IMR-90 (cell line): ENCODE measurements at regions not wholly inside any gene's neighbourhood (a gene's known extent, or its start where the extent isn't known, plus 50 kb on each side); places are given as distances from the start of the nearest gene placed in this dataset.

Experiments used
- ATAC-seq: fragments of 200-7000 bp; cut with Tn5 transposase; 2 replicates; pipeline ENCODE4 v1.9.1; 2020; ENCODE audit warnings: low read depth, mild to moderate bottlenecking, moderate library complexity
- BruUV-seq: library from RNA; stranded (reverse); fragments of 400-500 nt; replicated peaks from 2 replicates; lab custom pipeline; 2021; lab: Mats Ljungman, UMichigan
- CTCF ChIA-PET: fragments of 300-600 bp; formaldehyde crosslinking; extraction: SDS; loops from one replicate; lab custom pipeline; 2021; ENCODE audit warnings: antibody characterized with exemption; lab: Yijun Ruan, JAX
- POLR2A ChIA-PET: fragments of 300-600 bp; sonication (Branson Sonifier 250); formaldehyde crosslinking; loops from one replicate; lab custom pipeline; 2022; ENCODE audit warnings: antibody characterized with exemption; ENCODE audit not compliant: unreplicated experiment; lab: Charles Lee
- DNase-seq: peaks from one replicate; pipeline ENCODE4 v3.0.0; 2013
- H2AFZ ChIP-seq: replicated peaks from 2 replicates; pipeline ENCODE3; 2013; ENCODE audit warnings: low read length, mild to moderate bottlenecking; ENCODE audit not compliant: poor library complexity
- H2AK5ac ChIP-seq: 2 replicates; pipeline ENCODE4 v1.6.1; 2013; ENCODE audit warnings: low read depth, low read length, inconsistent platforms
- H2AK9ac ChIP-seq: replicated peaks from 2 replicates; pipeline ENCODE3; 2013; ENCODE audit warnings: mild to moderate bottlenecking, low read depth, low read length, moderate library complexity; ENCODE audit not compliant: poor library complexity
- H2BK120ac ChIP-seq: 2 replicates; pipeline ENCODE4 v1.6.1; 2013; ENCODE audit warnings: low read depth, low read length, inconsistent platforms
- H2BK15ac ChIP-seq: 3 replicates; pipeline ENCODE4 v1.6.1; 2013; ENCODE audit warnings: low read depth, low read length, inconsistent platforms
- H2BK20ac ChIP-seq: 2 replicates; pipeline ENCODE4 v1.6.1; 2013; ENCODE audit warnings: low read depth, mild to moderate bottlenecking, inconsistent platforms, low read length, moderate library complexity
- H2BK5ac ChIP-seq: 2 replicates; pipeline ENCODE4 v1.6.1; 2013; ENCODE audit warnings: mild to moderate bottlenecking, low read depth, low read length, inconsistent platforms; ENCODE audit not compliant: poor library complexity, severe bottlenecking
- H3K14ac ChIP-seq: replicated peaks from 2 replicates; pipeline ENCODE4 v1.6.1; 2013; ENCODE audit warnings: low read depth, low read length, inconsistent platforms
- H3K18ac ChIP-seq: 2 replicates; pipeline ENCODE4 v1.6.1; 2013; ENCODE audit warnings: low read depth, low read length, control low read depth
- H3K23ac ChIP-seq: 2 replicates; pipeline ENCODE4 v1.6.1; 2013; ENCODE audit warnings: low read depth, low read length, inconsistent platforms
- H3K27ac ChIP-seq: 2 replicates; pipeline ENCODE4 v1.5.1; 2013; ENCODE audit warnings: mild to moderate bottlenecking, control low read depth, low read length; ENCODE audit not compliant: insufficient read depth
- H3K27me3 ChIP-seq: 2 replicates; pipeline ENCODE4 v1.6.1; 2013; ENCODE audit warnings: low read length; ENCODE audit not compliant: control insufficient read depth, insufficient read depth
- H3K36me3 ChIP-seq: 2 replicates; pipeline ENCODE4 v1.6.1; 2013; ENCODE audit warnings: low read length, mixed read lengths; ENCODE audit not compliant: control insufficient read depth, insufficient read depth
- H3K4ac ChIP-seq: 2 replicates; pipeline ENCODE4 v1.6.1; 2013; ENCODE audit warnings: low read depth, low read length, inconsistent platforms
- H3K4me1 ChIP-seq: 2 replicates; pipeline ENCODE4 v1.6.1; 2013; ENCODE audit warnings: low read length, mixed read lengths; ENCODE audit not compliant: control insufficient read depth, insufficient read depth
- H3K4me2 ChIP-seq: 2 replicates; pipeline ENCODE4 v1.6.1; 2013; ENCODE audit warnings: low read depth, mild to moderate bottlenecking, control low read depth, low read length, moderate library complexity
- H3K4me3 ChIP-seq: 2 replicates; pipeline ENCODE4 v1.5.1; 2013; ENCODE audit warnings: low read depth, mild to moderate bottlenecking, control low read depth, low read length, moderate library complexity; ENCODE audit not compliant: insufficient read depth
- H3K56ac ChIP-seq: 2 replicates; pipeline ENCODE4 v1.6.1; 2013; ENCODE audit warnings: low read length, inconsistent platforms; ENCODE audit not compliant: insufficient read depth; ENCODE audit errors: extremely low read depth
- H3K79me1 ChIP-seq, 2 experiments: 2 replicates each; pipeline ENCODE4 v1.6.1; 2013; ENCODE audit warnings: low read length in 2 of 2, inconsistent platforms in 1 of 2, low read depth in 1 of 2
- H3K9ac ChIP-seq: 2 replicates; pipeline ENCODE4 v1.6.1; 2013; ENCODE audit warnings: low read depth, low read length, control low read depth
- H3K9me1 ChIP-seq: 2 replicates; pipeline ENCODE4 v1.6.1; 2013; ENCODE audit warnings: low read length, inconsistent platforms; ENCODE audit not compliant: insufficient read depth
- H3K9me3 ChIP-seq: 2 replicates; pipeline ENCODE4 v1.6.1; 2013; ENCODE audit warnings: low read length; ENCODE audit not compliant: control insufficient read depth, insufficient read depth
- H4K20me1 ChIP-seq: 2 replicates; pipeline ENCODE4 v1.6.1; 2013; ENCODE audit warnings: low read length, inconsistent platforms; ENCODE audit not compliant: insufficient read depth
- H4K5ac ChIP-seq: 2 replicates; pipeline ENCODE4 v1.6.1; 2013; ENCODE audit warnings: mild to moderate bottlenecking, low read depth, low read length, control low read depth
- H4K8ac ChIP-seq, 2 experiments: 2 replicates each; pipeline ENCODE4 v1.6.1; 2013; ENCODE audit warnings: low read depth in 2 of 2, low read length in 2 of 2, control low read depth in 1 of 2, inconsistent platforms in 1 of 2
- H4K91ac ChIP-seq: 2 replicates; pipeline ENCODE4 v1.6.1; 2013; ENCODE audit warnings: low read depth, low read length, inconsistent platforms; ENCODE audit not compliant: insufficient read depth
- BHLHE40 ChIP-seq: fragments of 150-350 bp; IDR thresholded peaks from 2 replicates; pipeline ENCODE4 v1.6.1; 2016; ENCODE audit warnings: mild to moderate bottlenecking, low read depth, low read length
- CEBPB ChIP-seq: IDR thresholded peaks from 2 replicates; pipeline ENCODE4 v1.6.1; 2012; ENCODE audit warnings: low read depth, low read length, improper control_type of control experiment
- CHD1 ChIP-seq: IDR thresholded peaks from 2 replicates; pipeline ENCODE4 v1.6.1; 2012; ENCODE audit warnings: low read depth, low read length, improper control_type of control experiment
- CTCF ChIP-seq: conservative IDR thresholded peaks from 2 replicates; pipeline ENCODE4 v1.5.1; 2012; ENCODE audit warnings: mild to moderate bottlenecking, low read depth, low read length, improper control_type of control experiment
- FOS ChIP-seq: fragments of 150-350 bp; IDR thresholded peaks from 2 replicates; pipeline ENCODE4 v1.6.1; 2016; ENCODE audit warnings: low read depth, low read length
- MAFK ChIP-seq: IDR thresholded peaks from 2 replicates; pipeline ENCODE4 v1.6.1; 2012; ENCODE audit warnings: low read depth, low read length, improper control_type of control experiment
- MAZ ChIP-seq: IDR thresholded peaks from 2 replicates; pipeline ENCODE4 v1.6.1; 2012; ENCODE audit warnings: low read depth, mild to moderate bottlenecking, low read length, improper control_type of control experiment, moderate library complexity, borderline replicate concordance
- MXI1 ChIP-seq: IDR thresholded peaks from 2 replicates; pipeline ENCODE4 v1.6.1; 2012; ENCODE audit warnings: low read depth, mild to moderate bottlenecking, low read length, moderate library complexity, borderline replicate concordance
- NFE2L2 ChIP-seq: fragments of 150-350 bp; IDR thresholded peaks from 2 replicates; pipeline ENCODE4 v1.6.1; 2016; ENCODE audit warnings: low read depth, mild to moderate bottlenecking, low read length
- POLR2A ChIP-seq: IDR thresholded peaks from 2 replicates; pipeline ENCODE4 v1.6.1; 2012; ENCODE audit warnings: mild to moderate bottlenecking, low read depth, low read length
- RAD21 ChIP-seq: IDR thresholded peaks from 2 replicates; pipeline ENCODE4 v1.6.1; 2012; ENCODE audit warnings: low read length, improper control_type of control experiment
- RCOR1 ChIP-seq: IDR thresholded peaks from 2 replicates; pipeline ENCODE4 v1.6.1; 2012; ENCODE audit warnings: mild to moderate bottlenecking, low read length, improper control_type of control experiment; ENCODE audit not compliant: insufficient replicate concordance
- RFX5 ChIP-seq: IDR thresholded peaks from 2 replicates; pipeline ENCODE4 v1.8.0; 2012; ENCODE audit warnings: low read depth, mild to moderate bottlenecking, low read length, moderate library complexity
- SMC3 ChIP-seq: fragments of 150-350 bp; IDR thresholded peaks from 2 replicates; pipeline ENCODE4 v1.6.1; 2016; ENCODE audit warnings: low read depth, mild to moderate bottlenecking, antibody characterized with exemption, low read length, moderate library complexity
- WGBS, 2 experiments: methylation state at CpG; one replicate each; pipeline versions ENCODE4 v1.1.5 to v1.1.7; 2013; ENCODE audit warnings: missing lambda C conversion rate in 2 of 2; ENCODE audit not compliant: insufficient read length in 1 of 2; ENCODE audit errors: extremely low coverage in 2 of 2; 5-methylcytosine and 5-hydroxymethylcytosine counted together
- dilution Hi-C: fragments of 300-500 bp; cut with HindIII; formaldehyde crosslinking; loops from one replicate; pipeline ENCODE4 v1.14.3; 2018; ENCODE audit warnings: low sequenced_read_pairs; ENCODE audit not compliant: unreplicated experiment
- in situ Hi-C: fragments of 300-500 bp; cut with MboI; formaldehyde crosslinking; loops from 3 replicates; pipeline ENCODE4 v1.14.3; 2019; ENCODE audit warnings: low sequenced_read_pairs, inconsistent platforms, mixed read lengths
- intact Hi-C: fragments of 100-400 bp; cut with micrococcal nuclease; formaldehyde crosslinking; loops from 2 replicates; pipeline ENCODE4 v1.10.0; 2022
- TF ChIP-seq, protein P1 (sequence below): fragments of 150-350 bp; IDR thresholded peaks from 2 replicates; pipeline ENCODE4 v1.6.1; 2017; ENCODE audit warnings: mild to moderate bottlenecking, antibody characterized with exemption, low read length, low read depth
- TF ChIP-seq, protein P2 (sequence below): fragments of 150-350 bp; IDR thresholded peaks from 2 replicates; pipeline ENCODE4 v1.6.1; 2016; ENCODE audit warnings: low read depth, mild to moderate bottlenecking, low read length, moderate library complexity, borderline replicate concordance

GRCh38 chr2:234426616-234427015 lies 70.3 kb downstream of the ARL4C start:
- dilution Hi-C loops (no loop called here), intact Hi-C loops (loop anchor here (1.0 kb wide), 1 partner anchor 18 kb away; no protein-coding TSS in a partner anchor), in situ Hi-C loops (no loop called here)
- no peak overlapping the region for H3K4me3 ChIP-seq
- peak overlapping the region; percentile 69 for H3K18ac ChIP-seq
- H3K27ac ChIP-seq = no peak overlapping the region
- H3K56ac ChIP-seq = peak overlapping the region; percentile 45
- no peaks in the 10 kb centered on the region for H3K9me3 ChIP-seq
- no peaks in the 10 kb centered on the region for H3K36me3 ChIP-seq
- ChIA-PET POLR2A (no interaction called here), CTCF (no interaction called here)
- no peak for TF ChIP-seq CEBPB
- no peak for TF ChIP-seq CHD1
- no peak for TF ChIP-seq CTCF
- no peak for TF ChIP-seq SMC3
- no peak for TF ChIP-seq MAZ
- no peak for TF ChIP-seq MXI1
- TF ChIP-seq RCOR1 = no peak
- TF ChIP-seq RFX5 = no peak
- TF ChIP-seq NFE2L2 = no peak
- TF ChIP-seq, protein P1, sequence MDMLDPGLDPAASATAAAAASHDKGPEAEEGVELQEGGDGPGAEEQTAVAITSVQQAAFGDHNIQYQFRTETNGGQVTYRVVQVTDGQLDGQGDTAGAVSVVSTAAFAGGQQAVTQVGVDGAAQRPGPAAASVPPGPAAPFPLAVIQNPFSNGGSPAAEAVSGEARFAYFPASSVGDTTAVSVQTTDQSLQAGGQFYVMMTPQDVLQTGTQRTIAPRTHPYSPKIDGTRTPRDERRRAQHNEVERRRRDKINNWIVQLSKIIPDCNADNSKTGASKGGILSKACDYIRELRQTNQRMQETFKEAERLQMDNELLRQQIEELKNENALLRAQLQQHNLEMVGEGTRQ = no peak
- TF ChIP-seq, protein P2, sequence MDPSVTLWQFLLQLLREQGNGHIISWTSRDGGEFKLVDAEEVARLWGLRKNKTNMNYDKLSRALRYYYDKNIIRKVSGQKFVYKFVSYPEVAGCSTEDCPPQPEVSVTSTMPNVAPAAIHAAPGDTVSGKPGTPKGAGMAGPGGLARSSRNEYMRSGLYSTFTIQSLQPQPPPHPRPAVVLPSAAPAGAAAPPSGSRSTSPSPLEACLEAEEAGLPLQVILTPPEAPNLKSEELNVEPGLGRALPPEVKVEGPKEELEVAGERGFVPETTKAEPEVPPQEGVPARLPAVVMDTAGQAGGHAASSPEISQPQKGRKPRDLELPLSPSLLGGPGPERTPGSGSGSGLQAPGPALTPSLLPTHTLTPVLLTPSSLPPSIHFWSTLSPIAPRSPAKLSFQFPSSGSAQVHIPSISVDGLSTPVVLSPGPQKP = no peak
- TF ChIP-seq RAD21 = no peak
- TF ChIP-seq MAFK = no peak
- no peak for TF ChIP-seq FOS
- no peak for TF ChIP-seq BHLHE40
- TF ChIP-seq POLR2A = no peak
- peak overlapping the region; percentile 9; the same call in 1 of the 2 replicates for H3K23ac ChIP-seq
- no peaks in the 10 kb centered on the region for H3K27me3 ChIP-seq
- H2AK9ac ChIP-seq = peak overlapping the region; percentile 19
- no CpG with 5 or more reads among the region's 4 CpGs for WGBS, 2 experiments
- H3K9me1 ChIP-seq = peaks cover 16% of the 10 kb centered on the region; the same call in 1 of the 2 replicates
- no peak overlapping the region for H3K4me2 ChIP-seq
- ATAC-seq (no peak), DNase-seq (no peak)
- no peak overlapping the region for H2AFZ ChIP-seq
- peak overlapping the region; percentile 88 for H2AK5ac ChIP-seq
- peak overlapping the region; percentile 79 for H2BK120ac ChIP-seq
- H4K5ac ChIP-seq = peak overlapping the region; percentile 59
- peak overlapping the region; percentile 44 for H2BK5ac ChIP-seq
- H4K8ac ChIP-seq = peak overlapping the region; percentile 75 to 86; a peak in 3 of 4 replicates
- H3K9ac ChIP-seq = no peak overlapping the region
- BruUV-seq = no TSS peak
- H3K4me1 ChIP-seq = peaks cover 20% of the 10 kb centered on the region
- H2BK15ac ChIP-seq = peak overlapping the region; percentile 89
- H4K20me1 ChIP-seq = no peaks in the 10 kb centered on the region
- peak overlapping the region; percentile 18 for H3K14ac ChIP-seq
- H2BK20ac ChIP-seq = peak overlapping the region; percentile 75
- H4K91ac ChIP-seq = peak overlapping the region; percentile 98
- no peaks in the 10 kb centered on the region for H3K79me1 ChIP-seq
- H3K4ac ChIP-seq = peak overlapping the region; percentile 75
